K562 (cell line): ENCODE measurements at regions not wholly inside any gene's neighbourhood (a gene's known extent, or its start where the extent isn't known, plus 50 kb on each side); places are given as distances from the start of the nearest gene placed in this dataset.
A peak's percentile ranks its signal among the peaks of the same experiment; 100 is the strongest.

Source experiments
- CCNT2 ChIP-seq: IDR thresholded peaks from 2 replicates; pipeline ENCODE4 v1.6.1; 2011; ENCODE audit warnings: borderline replicate concordance, low read depth, mild to moderate bottlenecking, moderate library complexity, mixed read lengths, low read length; ENCODE audit not compliant: insufficient read length; ENCODE audit errors: extremely low read depth
- ELF1 ChIP-seq: fragments of 200-800 bp; sonication (Bioruptor generic); IDR thresholded peaks from 2 replicates; pipeline ENCODE4 v1.6.1; 2016; ENCODE audit warnings: missing genetic modification characterization, missing compliant biosample characterization
- EP300 ChIP-seq: IDR thresholded peaks from 2 replicates; pipeline ENCODE4 v1.6.1; 2012; ENCODE audit warnings: low read length, improper control_type of control experiment
- FOXM1 ChIP-seq, 2 experiments: fragments of 450-650 bp in 1 of 2; sonication (generic) in 1 of 2; formaldehyde crosslinking in 1 of 2; IDR thresholded peaks; 2 replicates each; pipeline versions ENCODE4 v1.6.1 to v1.9.0; 2017 to 2022; ENCODE audit warnings: low read depth in 2 of 2, mild to moderate bottlenecking in 2 of 2, missing genetic modification reagents in 1 of 2, moderate library complexity in 1 of 2
- HIVEP1 ChIP-seq: fragments of 250-450 bp; sonication (Bioruptor Pico); IDR thresholded peaks from 2 replicates; pipeline ENCODE4 v1.4.0; 2020; ENCODE audit warnings: mild to moderate bottlenecking
- MTF1 ChIP-seq: fragments of 250-450 bp; sonication (Bioruptor Pico); IDR thresholded peaks from 2 replicates; pipeline ENCODE4 v1.9.0; 2021; ENCODE audit warnings: moderate library complexity, mild to moderate bottlenecking, inconsistent platforms, borderline replicate concordance
- NFIX ChIP-seq: fragments of 250-450 bp; sonication (Bioruptor Pico); IDR thresholded peaks from 2 replicates; pipeline ENCODE4 v1.4.0; 2020; ENCODE audit warnings: low read depth, mild to moderate bottlenecking, moderate library complexity
- SAP30 ChIP-seq: fragments of 200-600 bp; sonication (generic); IDR thresholded peaks from 2 replicates; pipeline ENCODE4 v1.6.1; 2012; ENCODE audit warnings: borderline replicate concordance, low read depth, mild to moderate bottlenecking, moderate library complexity, low read length, control low read depth, inconsistent platforms; ENCODE audit not compliant: insufficient read depth, poor library complexity, severe bottlenecking
- SMARCE1 ChIP-seq: fragments of 450-650 bp; IDR thresholded peaks from 2 replicates; pipeline ENCODE4 v1.7.1; 2016; ENCODE audit warnings: mild to moderate bottlenecking
- TBP ChIP-seq: optimal IDR thresholded peaks from 2 replicates; pipeline ENCODE3; 2011; ENCODE audit warnings: low read depth, low read length, improper control_type of control experiment
- TRIM24 ChIP-seq, 2 experiments: fragments of 450-650 bp; IDR thresholded peaks; 2 replicates each; pipeline ENCODE4 v1.6.1; 2016
- UBTF ChIP-seq, 2 experiments: IDR thresholded peaks; 2 replicates each; pipeline ENCODE4 v1.6.1; 2012; ENCODE audit warnings: improper control_type of control experiment in 2 of 2, low read depth in 2 of 2, low read length in 2 of 2, borderline replicate concordance in 1 of 2
- YBX1 ChIP-seq: fragments of 450-650 bp; IDR thresholded peaks from 2 replicates; pipeline ENCODE4 v1.7.1; 2016; ENCODE audit warnings: mild to moderate bottlenecking
- ZNF395 ChIP-seq: fragments of 200-800 bp; sonication (Bioruptor generic); IDR thresholded peaks from 2 replicates; pipeline ENCODE4 v1.6.1; 2017; ENCODE audit warnings: missing genetic modification characterization, missing compliant biosample characterization
- ZNF589 ChIP-seq: fragments of 200-800 bp; sonication (Bioruptor generic); IDR thresholded peaks from 2 replicates; pipeline ENCODE4 v1.6.1; 2016; ENCODE audit warnings: low read depth, missing genetic modification characterization, missing compliant biosample characterization
- ZNF77 ChIP-seq: fragments of 250-450 bp; sonication (Bioruptor Pico); IDR thresholded peaks from 2 replicates; pipeline ENCODE4 v1.5.0; 2020
- TF ChIP-seq, protein P1 (sequence below): sonication (generic); formaldehyde crosslinking; IDR thresholded peaks from 2 replicates; pipeline ENCODE4 v1.8.0; 2023; ENCODE audit warnings: mild to moderate bottlenecking, missing genetic modification reagents
- TF ChIP-seq, protein P2 (sequence below): fragments of 250-450 bp; sonication (Bioruptor Pico); IDR thresholded peaks from 2 replicates; pipeline ENCODE4 v1.8.0; 2021; ENCODE audit warnings: borderline replicate concordance, mild to moderate bottlenecking, moderate library complexity; ENCODE audit not compliant: poor library complexity, severe bottlenecking
- TF ChIP-seq, protein P3 (sequence below): sonication (generic); IDR thresholded peaks from 2 replicates; pipeline ENCODE4 v1.6.1; 2016

GRCh38 chr7:22667562-22668239 lies 59.3 kb upstream of the IL6 start (continued):
- TF ChIP-seq NFIX (CRISPR knock-in tag): no peak
- no peak for TF ChIP-seq ZNF77 (CRISPR knock-in tag)
- no peak; the same call in 1 of the 2 replicates for TF ChIP-seq ZNF395 (CRISPR knock-in tag)
- TF ChIP-seq SAP30: no peak
- TF ChIP-seq ZNF589 (CRISPR knock-in tag): 0 out of 2 replicates have a peak, but pooled peaks have one; percentile 75
- 0 out of 2 replicates have a peak, but pooled peaks have one; percentile 33 for TF ChIP-seq FOXM1 (IDR thresholded peaks at IDR 0.05; ENCODE audit: low read depth)
- TF ChIP-seq FOXM1 (CRISPR knock-in tag; IDR thresholded peaks at IDR 0.05; ENCODE audit: low read depth): no peak
- peak; percentile 81 for TF ChIP-seq SMARCE1
- peak; percentile 93 for TF ChIP-seq EP300
- peak; percentile 11 for TF ChIP-seq TBP
- TF ChIP-seq HIVEP1 (CRISPR knock-in tag): no peak
- no peak for TF ChIP-seq MTF1 (CRISPR knock-in tag)
- TF ChIP-seq, protein P1, sequence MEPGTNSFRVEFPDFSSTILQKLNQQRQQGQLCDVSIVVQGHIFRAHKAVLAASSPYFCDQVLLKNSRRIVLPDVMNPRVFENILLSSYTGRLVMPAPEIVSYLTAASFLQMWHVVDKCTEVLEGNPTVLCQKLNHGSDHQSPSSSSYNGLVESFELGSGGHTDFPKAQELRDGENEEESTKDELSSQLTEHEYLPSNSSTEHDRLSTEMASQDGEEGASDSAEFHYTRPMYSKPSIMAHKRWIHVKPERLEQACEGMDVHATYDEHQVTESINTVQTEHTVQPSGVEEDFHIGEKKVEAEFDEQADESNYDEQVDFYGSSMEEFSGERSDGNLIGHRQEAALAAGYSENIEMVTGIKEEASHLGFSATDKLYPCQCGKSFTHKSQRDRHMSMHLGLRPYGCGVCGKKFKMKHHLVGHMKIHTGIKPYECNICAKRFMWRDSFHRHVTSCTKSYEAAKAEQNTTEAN: no peak
- TF ChIP-seq YBX1: no peak
- peak in 1 of 2 experiments; percentile 68; a peak in 1 of 4 replicates for TF ChIP-seq TRIM24 (IDR thresholded peaks at IDR 0.05)
- TF ChIP-seq, protein P2, sequence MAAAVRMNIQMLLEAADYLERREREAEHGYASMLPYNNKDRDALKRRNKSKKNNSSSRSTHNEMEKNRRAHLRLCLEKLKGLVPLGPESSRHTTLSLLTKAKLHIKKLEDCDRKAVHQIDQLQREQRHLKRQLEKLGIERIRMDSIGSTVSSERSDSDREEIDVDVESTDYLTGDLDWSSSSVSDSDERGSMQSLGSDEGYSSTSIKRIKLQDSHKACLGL (CRISPR knock-in tag): no peak
- peak; percentile 27 for TF ChIP-seq CCNT2
- peak; percentile 48 for TF ChIP-seq ELF1 (tag)
- TF ChIP-seq, protein P3, sequence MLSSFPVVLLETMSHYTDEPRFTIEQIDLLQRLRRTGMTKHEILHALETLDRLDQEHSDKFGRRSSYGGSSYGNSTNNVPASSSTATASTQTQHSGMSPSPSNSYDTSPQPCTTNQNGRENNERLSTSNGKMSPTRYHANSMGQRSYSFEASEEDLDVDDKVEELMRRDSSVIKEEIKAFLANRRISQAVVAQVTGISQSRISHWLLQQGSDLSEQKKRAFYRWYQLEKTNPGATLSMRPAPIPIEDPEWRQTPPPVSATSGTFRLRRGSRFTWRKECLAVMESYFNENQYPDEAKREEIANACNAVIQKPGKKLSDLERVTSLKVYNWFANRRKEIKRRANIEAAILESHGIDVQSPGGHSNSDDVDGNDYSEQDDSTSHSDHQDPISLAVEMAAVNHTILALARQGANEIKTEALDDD: peak; percentile 67
- TF ChIP-seq UBTF (IDR thresholded peaks at IDR 0.05; ENCODE audit: borderline replicate concordance in 1 of 2, low read depth in 2 of 2, low read length in 2 of 2): no peak
